RWPE2 (cell line): ENCODE measurements at regions not wholly inside any gene's neighbourhood (a gene's known extent, or its start where the extent isn't known, plus 50 kb on each side); places are given as distances from the start of the nearest gene placed in this dataset.

Experiments
- ATAC-seq: fragments of 200-7000 bp; cut with Tn5 transposase; 3 replicates; pipeline ENCODE4 v1.9.1; 2021; ENCODE audit warnings: low read depth
- DNase-seq: peaks from one replicate; pipeline ENCODE4 v3.0.0-alpha.2; 2020; ENCODE audit warnings: low spot score
- H3K27ac ChIP-seq: fragments of 450-650 bp; 2 replicates; pipeline ENCODE4 v1.5.1; 2017; ENCODE audit warnings: mild to moderate bottlenecking; ENCODE audit not compliant: poor library complexity, severe bottlenecking
- H3K27me3 ChIP-seq: fragments of 250-450 bp; sonication (Bioruptor Pico); 2 replicates; pipeline ENCODE4 v1.5.1; 2021; ENCODE audit warnings: mild to moderate bottlenecking, moderate library complexity; ENCODE audit not compliant: insufficient read depth, poor library complexity, severe bottlenecking
- H3K36me3 ChIP-seq: fragments of 250-450 bp; sonication (Bioruptor Pico); 2 replicates; pipeline ENCODE4 v1.5.1; 2020; ENCODE audit warnings: low read depth, mild to moderate bottlenecking, moderate library complexity
- H3K4me1 ChIP-seq: fragments of 250-450 bp; sonication (Bioruptor Pico); 2 replicates; pipeline ENCODE4 v1.5.1; 2021; ENCODE audit warnings: mild to moderate bottlenecking, moderate library complexity; ENCODE audit not compliant: insufficient read depth, poor library complexity, severe bottlenecking
- H3K4me3 ChIP-seq: fragments of 250-450 bp; sonication (Bioruptor Pico); 2 replicates; pipeline ENCODE4 v1.5.1; 2021; ENCODE audit warnings: mild to moderate bottlenecking, moderate library complexity; ENCODE audit not compliant: severe bottlenecking
- H3K9me3 ChIP-seq: fragments of 250-450 bp; sonication (Bioruptor Pico); 2 replicates; pipeline ENCODE4 v1.5.1; 2021; ENCODE audit warnings: mild to moderate bottlenecking, moderate library complexity; ENCODE audit not compliant: severe bottlenecking
- TF ChIP-seq, protein P1 (sequence below): fragments of 450-650 bp; IDR thresholded peaks from one replicate; pipeline ENCODE4 v1.5.1; 2017; ENCODE audit warnings: mild to moderate bottlenecking, moderate library complexity; ENCODE audit not compliant: poor library complexity, severe bottlenecking

DNA sequence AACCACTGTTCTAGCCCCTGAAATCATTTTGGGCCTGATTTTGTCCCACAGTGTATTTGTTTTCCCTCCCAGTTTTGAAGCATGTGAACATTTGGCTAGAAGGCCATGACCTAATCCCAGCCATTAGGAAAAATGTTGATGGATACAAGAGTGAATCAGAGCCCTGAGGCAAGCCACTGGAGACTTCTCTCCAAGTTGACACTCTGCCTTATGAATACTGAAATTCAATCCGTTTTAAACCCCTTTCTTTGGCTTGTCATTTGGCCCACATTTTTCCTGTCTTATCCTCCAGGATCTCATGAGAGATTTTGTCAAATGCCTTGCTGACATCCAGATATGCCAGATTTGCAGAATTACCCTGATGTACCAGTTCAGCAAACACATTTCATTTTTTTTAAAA, 158.8 kb downstream of the FAT3 start:
- H3K36me3 ChIP-seq = no peaks in the 10 kb centered on the region
- ATAC-seq (peak; percentile 76), DNase-seq (no peak)
- no peaks in the 10 kb centered on the region for H3K27me3 ChIP-seq
- H3K27ac ChIP-seq = no peak overlapping the region
- no peak overlapping the region for H3K4me3 ChIP-seq
- H3K9me3 ChIP-seq = no peaks in the 10 kb centered on the region
- peaks cover 21% of the 10 kb centered on the region for H3K4me1 ChIP-seq
- TF ChIP-seq, protein P1, sequence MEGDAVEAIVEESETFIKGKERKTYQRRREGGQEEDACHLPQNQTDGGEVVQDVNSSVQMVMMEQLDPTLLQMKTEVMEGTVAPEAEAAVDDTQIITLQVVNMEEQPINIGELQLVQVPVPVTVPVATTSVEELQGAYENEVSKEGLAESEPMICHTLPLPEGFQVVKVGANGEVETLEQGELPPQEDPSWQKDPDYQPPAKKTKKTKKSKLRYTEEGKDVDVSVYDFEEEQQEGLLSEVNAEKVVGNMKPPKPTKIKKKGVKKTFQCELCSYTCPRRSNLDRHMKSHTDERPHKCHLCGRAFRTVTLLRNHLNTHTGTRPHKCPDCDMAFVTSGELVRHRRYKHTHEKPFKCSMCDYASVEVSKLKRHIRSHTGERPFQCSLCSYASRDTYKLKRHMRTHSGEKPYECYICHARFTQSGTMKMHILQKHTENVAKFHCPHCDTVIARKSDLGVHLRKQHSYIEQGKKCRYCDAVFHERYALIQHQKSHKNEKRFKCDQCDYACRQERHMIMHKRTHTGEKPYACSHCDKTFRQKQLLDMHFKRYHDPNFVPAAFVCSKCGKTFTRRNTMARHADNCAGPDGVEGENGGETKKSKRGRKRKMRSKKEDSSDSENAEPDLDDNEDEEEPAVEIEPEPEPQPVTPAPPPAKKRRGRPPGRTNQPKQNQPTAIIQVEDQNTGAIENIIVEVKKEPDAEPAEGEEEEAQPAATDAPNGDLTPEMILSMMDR = no peak

DNA sequence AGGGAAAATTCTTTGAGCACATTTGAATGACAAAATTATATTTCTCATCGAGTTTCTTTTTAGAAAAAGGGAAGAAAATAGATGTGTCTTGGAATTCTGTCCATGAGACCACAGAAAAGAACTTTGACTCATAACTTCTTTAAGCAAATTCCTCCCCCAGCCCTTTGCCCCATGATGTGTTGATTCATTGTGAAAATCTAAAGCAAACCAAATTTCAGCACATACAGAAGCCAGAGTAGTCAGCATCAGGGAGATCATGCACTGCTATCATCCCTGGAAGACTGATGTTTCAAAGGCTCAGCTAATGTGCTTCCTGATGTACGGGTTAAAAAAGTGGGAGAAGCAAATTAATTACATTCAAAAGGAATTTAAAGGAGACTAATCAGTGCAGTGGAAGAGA, 159.7 kb downstream of the FAT3 start:
- H3K36me3 ChIP-seq = no peaks in the 10 kb centered on the region
- DNase-seq = no peak
- TF ChIP-seq, protein P1 = no peak
- no peak overlapping the region for H3K27ac ChIP-seq
- H3K4me1 ChIP-seq = peaks cover 21% of the 10 kb centered on the region
- no peak overlapping the region for H3K4me3 ChIP-seq
- ATAC-seq = no peak; the same call in 2 of the 3 replicates
- no peaks in the 10 kb centered on the region for H3K9me3 ChIP-seq
- no peaks in the 10 kb centered on the region for H3K27me3 ChIP-seq

DNA sequence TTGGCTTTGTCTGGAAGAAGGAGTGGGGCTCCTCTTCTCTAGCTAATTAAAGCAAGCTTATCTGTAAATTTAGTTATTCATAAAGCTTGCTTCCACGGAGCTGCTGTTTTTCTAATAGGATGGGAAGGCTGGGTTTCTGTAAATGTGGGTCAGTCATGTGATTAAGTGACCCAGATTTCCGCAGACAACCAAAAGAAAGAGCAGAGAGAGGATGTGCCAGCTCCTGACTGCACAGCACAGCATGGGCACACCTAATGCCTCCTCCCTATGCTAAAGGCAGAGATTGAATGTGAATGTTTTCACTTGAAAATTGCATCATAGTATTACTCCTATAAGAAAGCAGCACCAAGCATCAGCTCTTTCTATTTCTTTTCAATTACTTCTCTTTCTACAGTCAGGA, 160.2 kb downstream of the FAT3 start:
- no peak for DNase-seq
- no peak overlapping the region for H3K4me3 ChIP-seq
- peaks cover 21% of the 10 kb centered on the region for H3K4me1 ChIP-seq
- H3K36me3 ChIP-seq = no peaks in the 10 kb centered on the region
- H3K27ac ChIP-seq = no peak overlapping the region
- TF ChIP-seq, protein P1 = no peak
- ATAC-seq = no peak
- H3K27me3 ChIP-seq = no peaks in the 10 kb centered on the region
- no peaks in the 10 kb centered on the region for H3K9me3 ChIP-seq

- Histone ChIP-seq H3K9me3 (no peaks in the 10 kb centered on the region), H3K27me3 (no peaks in the 10 kb centered on the region), H3K4me3 (no peak overlapping the region), H3K4me1 (peaks cover 8% of the 10 kb centered on the region), H3K27ac (no peak overlapping the region), H3K36me3 (no peaks in the 10 kb centered on the region)
- TF ChIP-seq, protein P1 = no peak
- DNase-seq (no peak), ATAC-seq (no peak)
Observed at GRCh38 chr11:92386577-92386976, 162.0 kb downstream of the FAT3 start.

GRCh38 chr11:92387859-92388258, 163.2 kb downstream of the FAT3 start:
- no peak overlapping the region for H3K27ac ChIP-seq
- no peaks in the 10 kb centered on the region for H3K36me3 ChIP-seq
- no peaks in the 10 kb centered on the region for H3K9me3 ChIP-seq
- ATAC-seq = no peak
- no peak overlapping the region for H3K4me3 ChIP-seq
- no peaks in the 10 kb centered on the region for H3K27me3 ChIP-seq
- H3K4me1 ChIP-seq = peaks cover 8% of the 10 kb centered on the region
- TF ChIP-seq, protein P1 = no peak
- DNase-seq = no peak
